Omental fat pad (tissue), 3 donors: ENCODE measurements at regions not wholly inside any gene's neighbourhood (a gene's known extent, or its start where the extent isn't known, plus 50 kb on each side); places are given as distances from the start of the nearest gene placed in this dataset.

Source experiments
- ATAC-seq: fragments of 150-250 bp; one replicate; pipeline ENCODE4 v1.9.1; 2016; ENCODE audit warnings: mild to moderate bottlenecking, moderate library complexity; ENCODE audit not compliant: low FRiP score
- DNase-seq: peaks from one replicate; pipeline ENCODE4 v3.0.0-alpha.2; 2019; ENCODE audit warnings: low spot score
- TF ChIP-seq, protein P1 (sequence below), 3 donors: fragments of 450-650 bp; IDR thresholded peaks; one replicate each; pipeline ENCODE4 v1.5.1; 2016 to 2017; ENCODE audit warnings: antibody characterized with exemption in 3 of 3, mild to moderate bottlenecking in 3 of 3, moderate library complexity in 2 of 3

DNA sequence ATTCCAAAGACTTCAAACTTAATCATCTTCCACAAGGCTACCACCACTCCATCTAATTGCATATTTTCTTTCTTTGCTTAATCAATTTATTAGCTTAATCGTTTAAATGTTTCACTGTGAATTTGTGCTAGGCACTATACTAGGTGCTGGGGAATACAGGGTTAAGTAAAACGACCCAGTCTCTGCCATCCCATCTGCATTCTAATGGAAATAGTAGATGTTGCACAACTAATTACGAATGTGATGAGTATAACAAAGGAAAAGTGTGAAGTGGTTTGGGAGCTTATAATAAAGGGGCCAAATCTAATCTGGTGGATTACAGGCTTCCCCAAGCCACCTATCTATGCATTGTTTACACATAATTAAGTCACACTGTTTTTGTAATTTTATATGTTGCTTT is 147.1 kb downstream of the FAM181B start:
- DNase-seq = no peak
- ATAC-seq = no peak
- TF ChIP-seq, protein P1, sequence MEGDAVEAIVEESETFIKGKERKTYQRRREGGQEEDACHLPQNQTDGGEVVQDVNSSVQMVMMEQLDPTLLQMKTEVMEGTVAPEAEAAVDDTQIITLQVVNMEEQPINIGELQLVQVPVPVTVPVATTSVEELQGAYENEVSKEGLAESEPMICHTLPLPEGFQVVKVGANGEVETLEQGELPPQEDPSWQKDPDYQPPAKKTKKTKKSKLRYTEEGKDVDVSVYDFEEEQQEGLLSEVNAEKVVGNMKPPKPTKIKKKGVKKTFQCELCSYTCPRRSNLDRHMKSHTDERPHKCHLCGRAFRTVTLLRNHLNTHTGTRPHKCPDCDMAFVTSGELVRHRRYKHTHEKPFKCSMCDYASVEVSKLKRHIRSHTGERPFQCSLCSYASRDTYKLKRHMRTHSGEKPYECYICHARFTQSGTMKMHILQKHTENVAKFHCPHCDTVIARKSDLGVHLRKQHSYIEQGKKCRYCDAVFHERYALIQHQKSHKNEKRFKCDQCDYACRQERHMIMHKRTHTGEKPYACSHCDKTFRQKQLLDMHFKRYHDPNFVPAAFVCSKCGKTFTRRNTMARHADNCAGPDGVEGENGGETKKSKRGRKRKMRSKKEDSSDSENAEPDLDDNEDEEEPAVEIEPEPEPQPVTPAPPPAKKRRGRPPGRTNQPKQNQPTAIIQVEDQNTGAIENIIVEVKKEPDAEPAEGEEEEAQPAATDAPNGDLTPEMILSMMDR (IDR thresholded peaks at IDR 0.05) = no peak

DNA sequence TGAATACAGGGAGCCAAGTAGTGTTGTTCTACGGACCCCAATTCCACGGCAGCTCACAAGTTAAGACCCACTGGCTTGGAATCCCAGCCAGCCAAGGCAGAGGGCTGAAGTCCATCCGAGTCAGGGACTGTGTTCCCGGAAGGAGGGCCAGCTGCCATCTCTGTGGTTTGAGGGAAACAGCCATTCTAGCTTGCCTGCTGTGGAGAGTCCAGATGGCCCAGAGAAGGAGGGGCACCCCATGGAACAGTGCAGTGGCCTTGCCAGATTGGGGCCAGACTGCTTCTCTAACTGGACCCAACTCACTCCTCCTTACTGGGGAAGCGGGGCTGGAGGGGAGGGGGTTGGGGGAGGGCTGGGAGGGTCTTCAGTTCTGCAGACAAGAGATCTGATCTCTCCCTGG is 156.4 kb downstream of the FAM181B start:
- no peak for ATAC-seq
- no peak for DNase-seq
- TF ChIP-seq, protein P1 (IDR thresholded peaks at IDR 0.05) = no peak

DNA sequence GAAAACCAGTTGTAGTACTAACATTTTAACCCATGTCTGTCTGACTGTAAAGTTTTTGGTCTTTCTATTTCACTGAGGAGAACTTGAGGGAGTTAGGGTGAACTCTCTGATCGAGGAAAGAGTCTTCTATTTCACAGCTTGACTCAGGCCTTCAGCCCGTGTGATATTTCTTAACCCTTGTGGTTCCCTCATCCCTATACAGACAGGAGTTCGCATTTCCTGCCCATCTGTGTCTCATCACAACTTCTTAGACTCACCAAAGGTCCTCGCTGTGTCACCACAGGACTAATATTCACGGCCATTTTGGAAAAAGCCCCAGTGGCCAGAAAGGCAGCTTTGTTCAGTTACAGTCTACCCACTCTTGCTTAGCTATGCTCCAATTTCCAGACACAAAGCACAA is 172.8 kb downstream of the FAM181B start:
- DNase-seq (no peak), ATAC-seq (no peak)
- TF ChIP-seq, protein P1 (IDR thresholded peaks at IDR 0.05) = no peak

DNA sequence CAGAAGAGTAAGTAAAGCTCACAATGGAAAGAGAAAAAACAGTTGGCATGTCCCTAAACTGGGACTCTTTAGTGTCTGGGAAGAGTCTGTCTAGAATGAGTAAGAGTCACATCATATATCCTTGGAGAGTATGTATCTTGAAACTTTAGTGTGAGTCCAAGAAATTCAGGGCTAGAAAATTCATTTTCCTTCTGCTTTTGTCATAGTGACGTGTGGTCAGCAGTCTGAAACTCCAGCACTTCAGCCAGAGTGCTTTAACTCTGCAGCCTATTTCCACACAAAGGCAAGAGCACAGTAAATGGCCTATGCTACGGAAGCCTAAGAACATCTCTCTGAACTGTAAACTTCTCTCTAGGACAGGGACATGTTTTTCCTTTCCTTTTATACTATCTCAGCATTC is 174.1 kb downstream of the FAM181B start:
- no peak for ATAC-seq
- no peak for DNase-seq
- TF ChIP-seq, protein P1 (IDR thresholded peaks at IDR 0.05) = no peak

DNA sequence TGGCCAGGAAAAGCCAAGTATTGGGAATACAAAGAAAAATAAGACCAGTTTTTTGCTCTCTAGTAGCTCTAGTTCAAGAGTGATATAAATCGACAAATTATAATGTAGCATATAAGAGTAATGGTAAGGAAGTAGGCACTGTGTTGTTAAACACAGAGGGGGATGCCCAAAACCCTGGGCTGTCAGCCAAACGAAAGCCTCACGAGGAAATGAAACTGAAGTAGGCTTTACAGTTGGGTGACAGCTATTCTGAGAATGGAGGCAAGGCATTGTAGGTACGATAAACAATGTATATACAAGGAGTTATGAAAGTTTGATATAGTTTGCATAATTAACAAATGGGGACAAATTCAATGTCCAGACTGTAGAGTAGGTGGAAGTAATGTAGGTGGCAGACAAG is 176.4 kb downstream of the FAM181B start:
- TF ChIP-seq, protein P1 (IDR thresholded peaks at IDR 0.05) = no peak
- ATAC-seq = no peak
- no peak for DNase-seq

DNA sequence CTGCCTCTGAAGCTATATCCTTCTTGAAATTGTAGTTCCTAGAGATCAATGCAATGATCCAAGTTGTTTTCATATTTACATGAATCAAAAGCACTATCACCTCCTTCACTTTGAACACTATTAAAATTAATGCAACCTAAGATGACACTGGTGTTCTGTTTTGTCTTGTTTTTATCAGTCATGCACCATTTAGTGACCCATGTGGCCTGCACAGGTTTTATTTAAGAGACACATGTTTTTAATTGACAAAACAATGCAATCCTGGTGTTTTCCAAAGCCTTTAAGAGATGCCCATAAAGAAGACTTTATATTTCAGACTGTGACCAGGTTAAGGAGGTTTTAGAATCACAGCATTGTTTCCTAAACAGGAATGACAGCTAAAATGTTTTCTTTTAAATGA is 177.5 kb downstream of the FAM181B start:
- ATAC-seq = no peak
- TF ChIP-seq, protein P1 (IDR thresholded peaks at IDR 0.05) = no peak
- no peak for DNase-seq

DNA sequence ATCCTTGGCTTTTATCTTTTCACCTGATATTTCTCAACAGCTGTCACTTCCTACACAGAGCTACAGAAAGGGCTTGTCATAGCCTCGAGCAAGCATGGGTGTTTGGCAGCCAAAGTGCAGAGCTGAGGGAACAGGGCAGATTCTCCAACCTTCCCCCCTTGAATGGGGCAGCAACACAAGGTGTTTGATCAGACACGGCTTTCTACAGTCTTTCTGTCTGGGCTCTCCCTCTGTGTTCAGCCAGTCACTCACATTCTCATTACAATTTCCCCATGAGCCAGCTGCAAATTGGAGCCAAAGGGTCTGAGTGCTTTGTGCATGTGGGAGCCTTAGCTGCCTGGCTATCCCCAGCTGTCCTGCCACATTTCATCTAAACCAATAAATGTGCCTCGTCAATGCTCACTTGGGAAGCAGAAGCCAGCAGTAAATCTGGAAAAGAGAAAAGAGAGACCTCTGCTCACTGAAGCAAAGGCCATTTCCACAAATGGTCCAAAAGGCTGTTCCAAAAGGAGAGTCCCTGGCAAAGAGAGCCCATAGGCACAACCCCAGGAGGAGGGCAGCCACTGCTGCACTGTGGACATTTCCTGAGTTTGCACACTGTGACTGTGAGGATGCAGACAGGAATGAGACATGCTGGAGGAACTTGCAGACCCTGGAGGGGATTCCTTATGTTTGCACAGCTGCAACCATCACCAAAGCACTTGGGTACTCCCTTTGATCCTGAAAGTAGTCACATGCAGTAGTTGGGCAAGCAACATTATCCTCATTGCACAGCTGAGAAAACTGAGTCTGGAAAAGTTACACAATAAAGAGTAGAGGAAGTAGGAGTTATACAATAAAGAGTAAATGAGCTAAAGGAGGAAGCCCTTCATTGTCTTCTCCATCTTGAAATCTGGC is 186.8 kb downstream of the FAM181B start:
- TF ChIP-seq, protein P1 (IDR thresholded peaks at IDR 0.05) = no peak
- no peak for DNase-seq
- no peak for ATAC-seq
